H9 (cell line): ENCODE measurements at regions not wholly inside any gene's neighbourhood (a gene's known extent, or its start where the extent isn't known, plus 50 kb on each side); places are given as distances from the start of the nearest gene placed in this dataset.

Experiments
- DNase-seq: peaks from one replicate; pipeline ENCODE4 v3.0.0-alpha.2; 2017
- H2AFZ ChIP-seq: one replicate; pipeline ENCODE4 v1.6.1; 2013; ENCODE audit warnings: mild to moderate bottlenecking, low read length, control low read depth, moderate library complexity
- H2AK5ac ChIP-seq: 2 replicates; pipeline ENCODE4 v1.6.1; 2013; ENCODE audit warnings: low read length, control low read depth, mixed read lengths; ENCODE audit not compliant: insufficient read length
- H2BK120ac ChIP-seq: one replicate; pipeline ENCODE4 v1.6.1; 2013; ENCODE audit warnings: low read depth, mild to moderate bottlenecking, low read length, control low read depth, inconsistent platforms; ENCODE audit not compliant: poor library complexity, severe bottlenecking
- H2BK12ac ChIP-seq: 2 replicates; pipeline ENCODE4 v1.6.1; 2013; ENCODE audit warnings: low read length, control low read depth, mixed read lengths, low read depth; ENCODE audit not compliant: insufficient read length
- H2BK15ac ChIP-seq: 2 replicates; pipeline ENCODE4 v1.6.1; 2013; ENCODE audit warnings: low read depth, low read length, control low read depth
- H2BK20ac ChIP-seq: one replicate; pipeline ENCODE4 v1.6.1; 2013; ENCODE audit warnings: low read depth, mild to moderate bottlenecking, low read length, control low read depth, inconsistent platforms; ENCODE audit not compliant: poor library complexity, severe bottlenecking
- H2BK5ac ChIP-seq: 2 replicates; pipeline ENCODE4 v1.6.1; 2013; ENCODE audit warnings: low read length, control low read depth, mixed read lengths; ENCODE audit not compliant: insufficient read length
- H3K14ac ChIP-seq: 2 replicates; pipeline ENCODE4 v1.6.1; 2013; ENCODE audit warnings: low read length, control low read depth; ENCODE audit not compliant: insufficient read depth
- H3K18ac ChIP-seq: 2 replicates; pipeline ENCODE4 v1.6.1; 2013; ENCODE audit warnings: low read depth, mild to moderate bottlenecking, mixed read lengths, low read length, control low read depth; ENCODE audit not compliant: insufficient read length
- H3K23ac ChIP-seq: 2 replicates; pipeline ENCODE4 v1.6.1; 2013; ENCODE audit warnings: low read length, control low read depth, mixed read lengths, low read depth; ENCODE audit not compliant: insufficient read length
- H3K23me2 ChIP-seq: 2 replicates; pipeline ENCODE4 v1.6.1; 2013; ENCODE audit warnings: low read depth, mild to moderate bottlenecking, mixed read lengths, low read length, control low read depth; ENCODE audit not compliant: insufficient read length, poor library complexity, severe bottlenecking
- H3K27ac ChIP-seq: 2 replicates; pipeline ENCODE4 v1.5.1; 2013; ENCODE audit warnings: low read length, control low read depth, mixed read lengths, low read depth; ENCODE audit not compliant: insufficient read length
- H3K27me3 ChIP-seq: 2 replicates; pipeline ENCODE4 v1.6.1; 2013; ENCODE audit warnings: low read length, control low read depth, inconsistent platforms; ENCODE audit not compliant: insufficient read depth
- H3K4ac ChIP-seq: 2 replicates; pipeline ENCODE4 v1.6.1; 2013; ENCODE audit warnings: low read depth, mild to moderate bottlenecking, control low read depth, inconsistent platforms, low read length, moderate library complexity
- H3K4me1 ChIP-seq: 2 replicates; pipeline ENCODE4 v1.6.1; 2013; ENCODE audit warnings: low read length, control low read depth, inconsistent platforms; ENCODE audit not compliant: insufficient read depth
- H3K4me2 ChIP-seq: 2 replicates; pipeline ENCODE4 v1.6.1; 2013; ENCODE audit warnings: low read length, control low read depth, mixed read lengths; ENCODE audit not compliant: insufficient read length, insufficient read depth
- H3K56ac ChIP-seq: 2 replicates; pipeline ENCODE4 v1.6.1; 2013; ENCODE audit warnings: low read depth, mild to moderate bottlenecking, mixed read lengths, low read length, control low read depth; ENCODE audit not compliant: insufficient read length
- H3K79me1 ChIP-seq: 2 replicates; pipeline ENCODE4 v1.6.1; 2013; ENCODE audit warnings: low read depth, mild to moderate bottlenecking, moderate library complexity, low read length, control low read depth, inconsistent platforms; ENCODE audit not compliant: insufficient read depth, poor library complexity, severe bottlenecking
- H3K79me2 ChIP-seq: 2 replicates; pipeline ENCODE4 v1.6.1; 2013; ENCODE audit warnings: low read length, control low read depth, inconsistent platforms; ENCODE audit not compliant: insufficient read depth
- H3K9ac ChIP-seq: 2 replicates; pipeline ENCODE4 v1.6.1; 2013; ENCODE audit warnings: low read length, control low read depth, mixed read lengths; ENCODE audit not compliant: insufficient read length; ENCODE audit errors: extremely low read depth
- H3K9me3 ChIP-seq: one replicate; pipeline ENCODE4 v1.6.1; 2013; ENCODE audit warnings: low read depth, low read length, inconsistent platforms; ENCODE audit not compliant: control insufficient read depth
- H3T11ph ChIP-seq: one replicate; pipeline ENCODE4 v1.6.1; 2013; ENCODE audit warnings: mild to moderate bottlenecking, low read length, control low read depth, inconsistent platforms
- H4K20me1 ChIP-seq: one replicate; pipeline ENCODE4 v1.6.1; 2013; ENCODE audit not compliant: control insufficient read depth, insufficient read length, insufficient read depth
- H4K5ac ChIP-seq: 2 replicates; pipeline ENCODE4 v1.6.1; 2013; ENCODE audit warnings: low read depth, mild to moderate bottlenecking, mixed read lengths, low read length, control low read depth; ENCODE audit not compliant: insufficient read length
- H4K8ac ChIP-seq: replicated peaks from 2 replicates; pipeline ENCODE4 v1.6.1; 2013; ENCODE audit warnings: low read length, control low read depth, mixed read lengths, low read depth; ENCODE audit not compliant: insufficient read length
- H4K91ac ChIP-seq: 2 replicates; pipeline ENCODE4 v1.6.1; 2013; ENCODE audit warnings: low read depth, mild to moderate bottlenecking, moderate library complexity, mixed read lengths, low read length, control low read depth; ENCODE audit not compliant: insufficient read length
- H3K27ac Mint-ChIP-seq, 3 experiments: 2 replicates in 2 of 3; 3 replicates in 1 of 3; pipeline ENCODE4 v1.8.0; 2020 to 2021; ENCODE audit warnings: mixed read lengths in 3 of 3, mild to moderate bottlenecking in 1 of 3, moderate library complexity in 1 of 3
- H3K27me3 Mint-ChIP-seq: 2 replicates; pipeline ENCODE4 v1.8.0; 2021; ENCODE audit warnings: low read depth, mild to moderate bottlenecking, moderate library complexity, mixed read lengths
- H3K36me3 Mint-ChIP-seq, 3 experiments: 2 replicates in 2 of 3; 3 replicates in 1 of 3; pipeline ENCODE4 v1.8.0; 2020 to 2021; ENCODE audit warnings: low read depth in 3 of 3, mixed read lengths in 3 of 3; ENCODE audit not compliant: insufficient read depth in 1 of 3
- H3K4me1 Mint-ChIP-seq, 2 experiments: 2 replicates each; pipeline ENCODE4 v1.8.0; 2020; ENCODE audit warnings: mixed read lengths in 2 of 2
- H3K4me3 Mint-ChIP-seq, 2 experiments: 2 replicates in 1 of 2; 3 replicates in 1 of 2; pipeline ENCODE4 v1.8.0; 2020 to 2021; ENCODE audit warnings: mild to moderate bottlenecking in 2 of 2, mixed read lengths in 2 of 2, moderate library complexity in 1 of 2
- H3K9me3 Mint-ChIP-seq, 2 experiments: 2 replicates in 1 of 2; 3 replicates in 1 of 2; pipeline ENCODE4 v1.8.0; 2020; ENCODE audit warnings: mild to moderate bottlenecking in 2 of 2, mixed read lengths in 2 of 2, moderate library complexity in 1 of 2
- CTCF ChIP-seq: fragments of 200-600 bp; sonication (generic); conservative IDR thresholded peaks from 3 replicates; pipeline ENCODE4 v1.8.0; 2021; ENCODE audit warnings: antibody characterized with exemption, mild to moderate bottlenecking
- WGBS: extraction: QIAGEN DNeasy Blood & Tissue Kit; methylation state at CpG from one replicate; pipeline ENCODE4 v1.1.7; 2013; ENCODE audit warnings: missing lambda C conversion rate, low lambda C conversion rate, mixed read lengths; ENCODE audit not compliant: insufficient read length; ENCODE audit errors: extremely low coverage; 5-methylcytosine and 5-hydroxymethylcytosine counted together

- no peaks in the 10 kb centered on the region for H3K79me2 ChIP-seq
- no peak for DNase-seq
- H4K5ac ChIP-seq = no peak overlapping the region
- H3T11ph ChIP-seq = no peak overlapping the region
- H2BK5ac ChIP-seq = no peak overlapping the region
- no peak overlapping the region for H2BK20ac ChIP-seq
- no peak overlapping the region for H3K27ac ChIP-seq
- no peak overlapping the region for H2AFZ ChIP-seq
- Mint-ChIP-seq H3K27me3 (no peaks in the 10 kb centered on the region), H3K27ac (no peak overlapping the region), H3K4me1 (no peaks in the 10 kb centered on the region), H3K9me3 (no peaks in the 10 kb centered on the region), H3K36me3 (no peaks in the 10 kb centered on the region), H3K4me3 (no peak overlapping the region)
- no CpG with 5 or more reads among the region's 6 CpGs for WGBS
- H3K14ac ChIP-seq = no peak overlapping the region
- no peak overlapping the region for H4K8ac ChIP-seq
- H4K91ac ChIP-seq = no peak overlapping the region
- H3K4me2 ChIP-seq = no peak overlapping the region
- no peaks in the 10 kb centered on the region for H3K4me1 ChIP-seq
- no peak overlapping the region for H3K56ac ChIP-seq
- H2BK15ac ChIP-seq = no peak overlapping the region
- no peaks in the 10 kb centered on the region for H4K20me1 ChIP-seq
- H3K23ac ChIP-seq = no peak overlapping the region
- H2BK120ac ChIP-seq = no peak overlapping the region
- no peak overlapping the region for H3K4ac ChIP-seq
- no peak overlapping the region for H3K18ac ChIP-seq
- H2BK12ac ChIP-seq = no peak overlapping the region
- H3K79me1 ChIP-seq = no peaks in the 10 kb centered on the region
- no peaks in the 10 kb centered on the region for H3K23me2 ChIP-seq
- H3K27me3 ChIP-seq = no peaks in the 10 kb centered on the region
- no peak for TF ChIP-seq CTCF
- no peaks in the 10 kb centered on the region for H3K9me3 ChIP-seq
- no peak overlapping the region for H3K9ac ChIP-seq
- H2AK5ac ChIP-seq = no peak overlapping the region
Measured at GRCh38 chr3:106276755-106277612, 408.2 kb upstream of the CBLB start.
